Nucleus accumbens (tissue), 56 donors: ENCODE measurements at regions not wholly inside any gene's neighbourhood (a gene's known extent, or its start where the extent isn't known, plus 50 kb on each side); places are given as distances from the start of the nearest gene placed in this dataset.
"Not testable (repeated sequence)": the region's sequence is repeated elsewhere in the genome, so short reads cannot be mapped to it uniquely, and the experiment has no call there.

Experiments
- DNase-seq, 56 donors: peaks; one replicate each; lab custom pipeline; 2025; lab: John Stamatoyannopoulos, UW

GRCh38 chr5:54404568-54404967 lies 50.9 kb upstream of the HSPB3 start:
- no peak for DNase-seq

- no peak for DNase-seq
Measured at GRCh38 chr5:54403885-54404416, 51.5 kb upstream of the HSPB3 start.

GRCh38 chr5:54403121-54403520 lies 52.4 kb upstream of the HSPB3 start:
- DNase-seq, result no peak

- DNase-seq, result peak in 3 of 56 donors; percentile 7 to 26 (median 11)
Measured at GRCh38 chr5:54401515-54401914, 54.0 kb upstream of the HSPB3 start.

GRCh38 chr5:54398191-54398590 lies 57.3 kb upstream of the HSPB3 start:
- no peak for DNase-seq

- DNase-seq, result no peak
Measured at GRCh38 chr5:54397420-54397819, 58.1 kb upstream of the HSPB3 start.

GRCh38 chr5:54393007-54393406 lies 62.5 kb upstream of the HSPB3 start:
- DNase-seq, result not testable (repeated sequence)

GRCh38 chr5:54390539-54391031 lies 64.9 kb upstream of the HSPB3 start:
- no peak for DNase-seq

- DNase-seq, result peak in 4 of 56 donors; percentile 1 to 45 (median 3)
Measured at GRCh38 chr5:54390015-54390414, 65.5 kb upstream of the HSPB3 start.

- not testable (repeated sequence) for DNase-seq
Measured at GRCh38 chr5:54389399-54389798, 66.1 kb upstream of the HSPB3 start.

GRCh38 chr5:54388811-54389210 lies 66.7 kb upstream of the HSPB3 start:
- DNase-seq, result no peak

- DNase-seq, result no peak
Measured at GRCh38 chr5:54388409-54388808, 67.1 kb upstream of the HSPB3 start.

GRCh38 chr5:54387659-54388232 lies 67.8 kb upstream of the HSPB3 start:
- DNase-seq, result no peak

GRCh38 chr5:54387031-54387430 lies 68.5 kb upstream of the HSPB3 start:
- DNase-seq, result no peak

GRCh38 chr5:54385994-54386393 lies 69.5 kb upstream of the HSPB3 start:
- DNase-seq, result no peak

GRCh38 chr5:54384356-54384933 lies 71.1 kb upstream of the HSPB3 start:
- no peak for DNase-seq

- DNase-seq, result no peak
Measured at GRCh38 chr5:54383941-54384340, 71.6 kb upstream of the HSPB3 start.

GRCh38 chr5:54383225-54383901 lies 72.1 kb upstream of the HSPB3 start:
- DNase-seq, result no peak

- DNase-seq, result not testable (repeated sequence)
Measured at GRCh38 chr5:54381319-54381718, 70.9 kb upstream of the ARL15 start.

GRCh38 chr5:54379590-54379989 lies 69.2 kb upstream of the ARL15 start:
- no peak for DNase-seq

GRCh38 chr5:54378707-54379106 lies 68.3 kb upstream of the ARL15 start:
- DNase-seq, result no peak

GRCh38 chr5:54377339-54377738 lies 67.0 kb upstream of the ARL15 start:
- DNase-seq, result not testable (repeated sequence)
